ENCODE measurements at regions not wholly inside any gene's neighbourhood (a gene's known extent, or its start where the extent isn't known, plus 50 kb on each side); places are given as distances from the start of the nearest gene placed in this dataset.

DNA sequence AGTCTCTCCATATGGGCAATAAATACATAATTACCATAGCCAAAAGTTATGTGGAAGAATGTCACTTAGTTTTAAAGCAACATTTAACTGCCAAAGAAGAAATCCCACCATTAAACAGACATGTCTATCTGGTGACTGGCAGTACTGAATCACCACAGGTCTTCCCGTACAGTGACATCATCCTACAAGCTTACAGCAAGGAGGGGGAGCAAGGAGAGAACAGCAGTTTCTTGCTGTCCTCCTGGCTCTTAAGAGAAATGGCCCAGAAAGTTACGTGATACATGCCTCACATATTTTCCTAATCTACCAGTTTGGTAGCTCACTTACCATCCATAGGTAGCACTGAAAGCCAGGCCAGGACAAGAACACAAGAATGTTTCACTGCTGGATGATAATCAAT is 671.0 kb downstream of the DMRTA1 start:
- TF ChIP-seq, protein P1, sequence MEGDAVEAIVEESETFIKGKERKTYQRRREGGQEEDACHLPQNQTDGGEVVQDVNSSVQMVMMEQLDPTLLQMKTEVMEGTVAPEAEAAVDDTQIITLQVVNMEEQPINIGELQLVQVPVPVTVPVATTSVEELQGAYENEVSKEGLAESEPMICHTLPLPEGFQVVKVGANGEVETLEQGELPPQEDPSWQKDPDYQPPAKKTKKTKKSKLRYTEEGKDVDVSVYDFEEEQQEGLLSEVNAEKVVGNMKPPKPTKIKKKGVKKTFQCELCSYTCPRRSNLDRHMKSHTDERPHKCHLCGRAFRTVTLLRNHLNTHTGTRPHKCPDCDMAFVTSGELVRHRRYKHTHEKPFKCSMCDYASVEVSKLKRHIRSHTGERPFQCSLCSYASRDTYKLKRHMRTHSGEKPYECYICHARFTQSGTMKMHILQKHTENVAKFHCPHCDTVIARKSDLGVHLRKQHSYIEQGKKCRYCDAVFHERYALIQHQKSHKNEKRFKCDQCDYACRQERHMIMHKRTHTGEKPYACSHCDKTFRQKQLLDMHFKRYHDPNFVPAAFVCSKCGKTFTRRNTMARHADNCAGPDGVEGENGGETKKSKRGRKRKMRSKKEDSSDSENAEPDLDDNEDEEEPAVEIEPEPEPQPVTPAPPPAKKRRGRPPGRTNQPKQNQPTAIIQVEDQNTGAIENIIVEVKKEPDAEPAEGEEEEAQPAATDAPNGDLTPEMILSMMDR (conservative IDR thresholded peaks at IDR 0.05; ENCODE audit: low read depth, low read length) = no peak
- TF ChIP-seq POLR2A (IDR thresholded peaks at IDR 0.05; ENCODE audit: low read depth, low read length) (no peak), MAZ (IDR thresholded peaks at IDR 0.05; ENCODE audit: borderline replicate concordance, low read depth, low read length) (no peak), MAFK (IDR thresholded peaks at IDR 0.05; ENCODE audit: low read depth, low read length) (no peak)

Measured in IMR-90 (cell line).